Activated CD8-positive, alpha-beta T cell treated with anti-CD3 and anti-CD28 coated beads for 36 hours (primary cell): ENCODE measurements at regions not wholly inside any gene's neighbourhood (a gene's known extent, or its start where the extent isn't known, plus 50 kb on each side); places are given as distances from the start of the nearest gene placed in this dataset.
"Not testable (repeated sequence)": the region's sequence is repeated elsewhere in the genome, so short reads cannot be mapped to it uniquely, and the experiment has no call there.

Experiments used
- ATAC-seq: fragments of 200-7000 bp; cut with Tn5 transposase; one replicate; pipeline ENCODE4 v1.10.0; 2021; ENCODE audit warnings: mild to moderate bottlenecking, moderate library complexity
- CTCF ChIA-PET: fragments of 350-600 bp; sonication (Branson Sonifier 250); formaldehyde crosslinking; loops from one replicate; lab custom pipeline; 2021; ENCODE audit warnings: antibody characterized with exemption; lab: Charles Lee
- POLR2A ChIA-PET: fragments of 350-600 bp; sonication (Branson Sonifier 250); formaldehyde crosslinking; loops from one replicate; lab custom pipeline; 2021; ENCODE audit warnings: antibody characterized with exemption; lab: Charles Lee
- DNase-seq: peaks from one replicate; pipeline ENCODE4 v3.0.0-alpha.2; 2020
- H3K27ac Mint-ChIP-seq: one replicate; pipeline ENCODE4 v1.8.0; 2021; ENCODE audit warnings: mild to moderate bottlenecking, mixed read lengths
- H3K27me3 Mint-ChIP-seq: one replicate; pipeline ENCODE4 v1.8.0; 2021; ENCODE audit warnings: mixed read lengths
- H3K36me3 Mint-ChIP-seq: one replicate; pipeline ENCODE4 v1.8.0; 2021; ENCODE audit warnings: low read depth, mixed read lengths
- H3K4me1 Mint-ChIP-seq: one replicate; pipeline ENCODE4 v1.8.0; 2021; ENCODE audit warnings: low read depth, mixed read lengths
- H3K4me3 Mint-ChIP-seq: one replicate; pipeline ENCODE4 v1.8.0; 2021; ENCODE audit warnings: mild to moderate bottlenecking, moderate library complexity, mixed read lengths
- H3K9me3 Mint-ChIP-seq: one replicate; pipeline ENCODE4 v1.8.0; 2021; ENCODE audit warnings: mixed read lengths
- intact Hi-C: fragments of 100-400 bp; cut with micrococcal nuclease; formaldehyde crosslinking; loops from one replicate; pipeline ENCODE4 v1.10.0; 2022
- TF ChIP-seq, protein P1 (sequence below): fragments of 200-600 bp; IDR thresholded peaks from one replicate; pipeline ENCODE4 v1.8.0; 2022; ENCODE audit warnings: antibody characterized with exemption, mild to moderate bottlenecking

DNA sequence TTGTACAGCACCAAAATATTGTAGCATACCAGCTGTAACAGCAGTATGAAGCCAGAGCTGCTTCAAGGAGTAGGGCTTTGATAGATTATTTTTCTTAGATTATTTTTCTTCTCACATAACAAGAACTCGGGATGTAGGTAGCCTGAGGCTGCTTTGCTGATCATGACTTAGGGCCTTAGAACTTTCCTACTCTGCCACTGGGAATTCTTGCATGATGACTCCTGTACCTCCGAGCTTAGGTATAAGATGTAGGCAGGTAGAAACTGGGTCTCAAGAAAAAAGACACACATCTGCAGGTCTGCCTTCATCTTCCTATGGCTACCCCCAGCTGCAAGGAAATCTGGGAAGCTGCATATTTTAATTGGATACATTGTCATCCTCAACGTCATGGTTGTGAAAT is 115.9 kb upstream of the PNPLA4 start:
- no peak for DNase-seq
- no peak for ATAC-seq
- H3K9me3 Mint-ChIP-seq = no peaks in the 10 kb centered on the region
- no peak overlapping the region for H3K27ac Mint-ChIP-seq
- H3K27me3 Mint-ChIP-seq = no peaks in the 10 kb centered on the region
- TF ChIP-seq, protein P1, sequence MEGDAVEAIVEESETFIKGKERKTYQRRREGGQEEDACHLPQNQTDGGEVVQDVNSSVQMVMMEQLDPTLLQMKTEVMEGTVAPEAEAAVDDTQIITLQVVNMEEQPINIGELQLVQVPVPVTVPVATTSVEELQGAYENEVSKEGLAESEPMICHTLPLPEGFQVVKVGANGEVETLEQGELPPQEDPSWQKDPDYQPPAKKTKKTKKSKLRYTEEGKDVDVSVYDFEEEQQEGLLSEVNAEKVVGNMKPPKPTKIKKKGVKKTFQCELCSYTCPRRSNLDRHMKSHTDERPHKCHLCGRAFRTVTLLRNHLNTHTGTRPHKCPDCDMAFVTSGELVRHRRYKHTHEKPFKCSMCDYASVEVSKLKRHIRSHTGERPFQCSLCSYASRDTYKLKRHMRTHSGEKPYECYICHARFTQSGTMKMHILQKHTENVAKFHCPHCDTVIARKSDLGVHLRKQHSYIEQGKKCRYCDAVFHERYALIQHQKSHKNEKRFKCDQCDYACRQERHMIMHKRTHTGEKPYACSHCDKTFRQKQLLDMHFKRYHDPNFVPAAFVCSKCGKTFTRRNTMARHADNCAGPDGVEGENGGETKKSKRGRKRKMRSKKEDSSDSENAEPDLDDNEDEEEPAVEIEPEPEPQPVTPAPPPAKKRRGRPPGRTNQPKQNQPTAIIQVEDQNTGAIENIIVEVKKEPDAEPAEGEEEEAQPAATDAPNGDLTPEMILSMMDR = no peak
- CTCF ChIA-PET = no interaction called here
- intact Hi-C loops = no loop called here
- no peaks in the 10 kb centered on the region for H3K36me3 Mint-ChIP-seq
- POLR2A ChIA-PET = no interaction called here
- H3K4me1 Mint-ChIP-seq = peaks cover 6% of the 10 kb centered on the region
- H3K4me3 Mint-ChIP-seq = no peak overlapping the region

DNA sequence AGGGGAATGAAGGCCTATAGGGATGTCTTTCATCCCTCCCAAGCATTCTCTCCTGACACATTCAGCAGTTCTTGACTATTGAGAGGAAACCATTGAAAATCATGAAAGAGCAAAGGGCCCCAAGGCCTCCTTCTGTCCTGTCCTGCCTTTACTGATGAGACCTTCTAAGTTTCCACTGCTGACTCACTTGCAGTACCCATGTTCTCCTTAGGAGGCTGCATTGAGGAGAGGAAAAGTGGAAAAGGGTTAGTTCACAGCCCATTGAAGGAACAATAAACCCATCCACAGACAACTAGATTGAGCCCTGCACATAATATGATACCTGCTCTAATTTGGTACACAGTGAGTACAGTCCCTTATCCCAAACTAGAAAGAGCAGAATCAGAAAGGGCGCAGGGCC is 115.1 kb upstream of the PNPLA4 start:
- peaks cover 12% of the 10 kb centered on the region for H3K4me1 Mint-ChIP-seq
- H3K36me3 Mint-ChIP-seq = no peaks in the 10 kb centered on the region
- ChIA-PET CTCF (no interaction called here), POLR2A (no interaction called here)
- TF ChIP-seq, protein P1 = no peak
- ATAC-seq = no peak
- no peaks in the 10 kb centered on the region for H3K27me3 Mint-ChIP-seq
- intact Hi-C loops = no loop called here
- no peak overlapping the region for H3K27ac Mint-ChIP-seq
- H3K9me3 Mint-ChIP-seq = no peaks in the 10 kb centered on the region
- DNase-seq = no peak
- no peak overlapping the region for H3K4me3 Mint-ChIP-seq

DNA sequence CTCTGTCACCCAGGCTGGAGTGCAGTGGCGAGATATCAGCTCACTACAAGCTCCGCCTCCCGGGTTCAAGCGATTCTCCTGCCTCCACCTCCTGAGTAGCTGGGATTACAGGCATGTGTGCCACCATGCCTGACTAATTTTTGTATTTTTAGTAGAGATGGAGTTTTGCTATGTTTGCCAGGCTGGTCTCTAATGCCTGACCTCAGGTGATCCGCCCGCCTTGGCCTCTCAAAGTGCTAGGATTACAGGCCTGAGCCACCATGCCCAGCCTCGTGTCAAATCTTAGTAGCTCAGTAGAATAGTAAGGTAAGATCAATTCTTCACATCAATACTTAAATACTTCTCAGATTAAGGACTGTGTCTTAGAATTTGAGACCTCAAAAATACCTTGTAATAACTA is 112.5 kb upstream of the PNPLA4 start:
- peaks cover 14% of the 10 kb centered on the region for H3K4me1 Mint-ChIP-seq
- DNase-seq, H3K27me3 Mint-ChIP-seq, H3K36me3 Mint-ChIP-seq, intact Hi-C loops, POLR2A ChIA-PET, H3K27ac Mint-ChIP-seq, ATAC-seq, H3K4me3 Mint-ChIP-seq, H3K9me3 Mint-ChIP-seq, CTCF ChIA-PET: not testable (repeated sequence)

DNA sequence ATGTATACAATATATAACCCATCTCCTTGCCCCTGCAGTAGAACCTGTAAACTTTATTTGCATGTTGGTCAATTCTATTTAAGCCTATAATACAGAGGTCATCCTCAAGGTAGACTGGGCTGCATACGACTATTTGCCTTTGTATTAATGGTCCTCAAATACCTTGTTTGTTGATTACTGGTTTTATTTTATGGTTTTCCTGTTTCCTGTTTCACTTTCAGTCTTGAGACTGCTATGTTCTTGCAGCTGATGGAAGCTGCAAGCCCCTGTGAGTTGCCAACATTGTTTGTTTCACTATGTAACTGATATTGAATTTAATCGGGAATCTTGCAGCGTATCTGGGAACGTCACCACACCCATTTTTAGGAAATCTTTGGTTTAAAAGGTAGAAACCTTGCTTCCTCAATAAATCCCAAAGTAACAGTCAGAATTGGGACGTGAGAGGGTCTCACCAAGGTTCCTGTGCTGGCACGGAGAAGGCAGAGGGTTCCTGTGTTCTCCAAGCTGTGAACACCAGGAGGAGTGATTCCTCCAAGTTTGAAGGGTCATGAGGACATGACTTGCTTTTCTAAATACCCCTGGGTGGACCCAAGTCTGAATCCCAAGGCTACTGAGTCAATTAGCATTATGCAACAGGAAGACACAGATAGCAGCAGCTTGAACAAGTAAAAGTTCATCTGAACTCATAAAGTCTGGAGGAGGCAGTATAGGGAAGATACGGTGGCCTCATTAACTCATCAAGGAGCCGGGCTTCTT is 110.6 kb upstream of the PNPLA4 start:
- Mint-ChIP-seq H3K36me3 (no peaks in the 10 kb centered on the region), H3K4me3 (peak overlapping the region; percentile 17), H3K4me1 (peaks cover 14% of the 10 kb centered on the region), H3K9me3 (no peaks in the 10 kb centered on the region), H3K27ac (no peak overlapping the region), H3K27me3 (no peaks in the 10 kb centered on the region)
- DNase-seq = no peak
- ATAC-seq = no peak
- ChIA-PET POLR2A (no interaction called here), CTCF (no interaction called here)
- intact Hi-C loops = no loop called here
- TF ChIP-seq, protein P1 = no peak

DNA sequence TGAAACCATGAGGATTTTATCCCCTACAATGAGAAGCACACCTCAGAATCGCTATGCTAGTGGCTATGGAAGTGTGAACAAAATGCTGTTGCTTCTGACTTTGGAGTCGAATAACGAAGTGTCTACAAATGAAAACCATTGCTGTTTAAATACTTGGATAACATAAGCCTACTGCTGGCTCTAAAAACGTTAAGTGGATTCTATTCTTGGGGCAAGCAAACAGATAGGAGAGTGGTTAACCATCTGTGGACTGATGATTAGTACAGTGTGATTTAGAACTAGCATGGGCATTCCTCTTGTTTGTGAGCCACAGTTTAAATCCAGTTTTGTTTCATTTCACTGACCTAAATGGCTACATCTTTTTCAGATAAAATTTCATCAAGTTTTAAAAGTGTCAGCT is 109.7 kb upstream of the PNPLA4 start:
- TF ChIP-seq, protein P1 = no peak
- no peak for ATAC-seq
- Mint-ChIP-seq H3K36me3 (no peaks in the 10 kb centered on the region), H3K27me3 (no peaks in the 10 kb centered on the region), H3K27ac (no peak overlapping the region), H3K4me1 (peaks cover 14% of the 10 kb centered on the region), H3K4me3 (no peak overlapping the region), H3K9me3 (no peaks in the 10 kb centered on the region)
- intact Hi-C loops = no loop called here
- ChIA-PET POLR2A (no interaction called here), CTCF (no interaction called here)
- DNase-seq = no peak
